Right hindlimb (tissue), 1 donor: ENCODE measurements at regions not wholly inside any gene's neighbourhood (a gene's known extent, or its start where the extent isn't known, plus 50 kb on each side); places are given as distances from the start of the nearest gene placed in this dataset.

ENCODE experiments used
- DNase-seq: peaks from one replicate; pipeline ENCODE4 v3.0.0-alpha.2; 2018

GRCh38 chr18:55119434-55119833 lies 160.2 kb upstream of the CCDC68 start:
- no peak for DNase-seq

DNA sequence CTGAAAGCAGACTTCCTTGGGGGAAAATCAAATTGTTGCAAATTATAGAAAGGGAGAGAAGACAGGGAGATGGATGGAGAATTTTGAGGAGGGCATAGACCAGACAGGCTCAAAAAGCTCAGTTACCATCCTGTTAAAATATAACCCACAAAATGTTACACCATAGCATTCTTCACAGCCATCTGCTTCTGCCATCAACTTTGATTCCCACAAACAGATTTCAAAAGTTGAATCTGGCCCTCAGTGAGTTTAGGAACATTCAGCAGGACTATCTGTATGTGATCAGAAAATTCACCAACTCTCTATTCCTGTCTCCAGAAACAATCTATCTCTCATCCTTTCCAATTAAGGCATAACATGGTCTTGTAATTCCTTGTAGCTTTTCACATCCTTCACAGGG lies 159.8 kb upstream of the CCDC68 start:
- no peak for DNase-seq

GRCh38 chr18:55116863-55117262 lies 157.6 kb upstream of the CCDC68 start:
- DNase-seq = no peak

- no peak for DNase-seq
Measured at GRCh38 chr18:55115606-55116005, 156.3 kb upstream of the CCDC68 start.

GRCh38 chr18:55114876-55115275 lies 155.6 kb upstream of the CCDC68 start:
- no peak for DNase-seq

DNA sequence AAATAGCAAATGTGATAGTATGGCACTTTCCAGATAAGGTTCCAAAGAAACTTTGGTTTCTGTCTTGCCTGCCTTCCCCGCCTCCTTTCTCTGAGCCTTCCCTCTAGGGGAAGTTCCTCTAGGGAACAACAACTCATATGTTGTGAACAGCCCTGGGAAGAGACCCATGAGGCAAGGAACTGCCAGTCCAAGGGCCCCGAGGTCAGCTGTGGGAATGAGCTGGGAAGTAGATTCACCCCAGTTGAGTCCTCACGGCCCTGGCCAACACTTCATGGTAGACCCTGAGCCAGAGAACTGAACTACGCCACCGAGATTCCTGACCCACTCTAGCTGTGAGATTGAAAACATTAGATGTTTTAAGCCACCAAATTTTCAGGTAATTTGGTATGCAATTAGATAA lies 154.5 kb upstream of the CCDC68 start:
- DNase-seq = no peak

GRCh38 chr18:55111271-55111670 lies 152.0 kb upstream of the CCDC68 start:
- DNase-seq = no peak

DNA sequence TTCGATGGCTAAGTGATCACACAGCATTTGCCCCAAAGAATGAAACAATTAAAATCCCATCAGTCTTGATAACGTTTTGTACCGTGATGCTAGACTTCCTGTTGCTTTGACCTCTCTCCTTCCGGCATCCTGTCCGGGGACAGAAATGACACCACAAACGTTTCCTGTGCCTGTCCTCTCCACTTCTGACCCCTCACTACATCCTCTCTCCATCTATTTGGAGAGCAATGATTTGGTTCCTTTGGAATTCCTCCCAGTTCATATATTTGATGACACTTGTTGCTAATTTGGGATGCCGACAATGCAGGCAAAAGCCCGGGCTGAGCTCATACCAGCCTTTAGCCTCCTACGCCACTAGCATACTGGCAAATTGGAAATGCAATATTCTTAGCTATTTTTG lies 151.2 kb upstream of the CCDC68 start:
- DNase-seq = no peak

DNA sequence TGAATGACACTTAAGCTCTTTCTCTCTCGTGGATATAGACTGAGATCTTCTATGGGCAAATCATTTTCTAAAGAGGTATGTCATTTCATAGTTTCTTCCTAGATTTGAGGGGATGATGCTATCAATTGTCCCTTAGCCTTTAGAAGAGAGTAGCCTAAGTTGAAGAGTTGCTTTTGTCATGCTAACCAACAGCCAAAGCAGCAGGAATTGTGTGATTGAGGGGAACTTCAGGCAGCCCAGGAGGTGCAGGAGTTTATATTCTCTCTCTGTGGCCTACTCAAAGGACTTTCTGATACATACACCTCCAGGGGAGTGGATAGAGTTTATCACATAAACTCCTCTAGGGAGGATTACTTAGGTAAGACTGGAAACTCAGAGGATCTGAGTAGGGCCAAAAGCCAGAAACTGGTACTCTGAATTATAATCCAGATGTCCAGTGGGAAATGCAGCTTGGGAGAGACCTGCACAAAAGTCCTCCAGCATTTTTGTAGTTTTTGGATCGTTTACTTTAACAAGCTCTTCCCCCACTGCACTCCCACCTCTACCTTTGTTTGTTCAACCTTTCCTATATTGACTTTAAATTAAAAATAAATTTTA lies 150.7 kb upstream of the CCDC68 start:
- DNase-seq = no peak

DNA sequence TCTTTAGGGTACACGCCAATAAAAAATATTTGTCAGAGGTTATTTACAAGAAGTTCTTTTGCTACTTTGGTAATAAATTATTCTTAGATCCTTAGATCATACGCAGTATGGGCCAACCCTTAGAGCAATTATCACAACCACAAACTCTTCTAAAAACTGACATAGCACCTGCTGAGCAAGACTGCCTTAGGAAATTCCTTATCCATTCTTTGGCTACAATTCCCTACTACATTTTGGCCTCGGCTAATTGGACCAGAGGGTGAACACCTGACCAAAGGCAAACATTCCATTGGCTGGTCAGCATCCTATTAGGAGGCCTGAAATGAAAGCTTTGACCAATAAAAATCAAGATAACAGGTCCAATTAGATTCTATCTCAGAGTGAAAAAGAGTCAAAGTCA lies 147.6 kb upstream of the CCDC68 start:
- DNase-seq = no peak

GRCh38 chr18:55106466-55106865 lies 147.2 kb upstream of the CCDC68 start:
- no peak for DNase-seq

GRCh38 chr18:55105873-55106272 lies 146.6 kb upstream of the CCDC68 start:
- DNase-seq = no peak

DNA sequence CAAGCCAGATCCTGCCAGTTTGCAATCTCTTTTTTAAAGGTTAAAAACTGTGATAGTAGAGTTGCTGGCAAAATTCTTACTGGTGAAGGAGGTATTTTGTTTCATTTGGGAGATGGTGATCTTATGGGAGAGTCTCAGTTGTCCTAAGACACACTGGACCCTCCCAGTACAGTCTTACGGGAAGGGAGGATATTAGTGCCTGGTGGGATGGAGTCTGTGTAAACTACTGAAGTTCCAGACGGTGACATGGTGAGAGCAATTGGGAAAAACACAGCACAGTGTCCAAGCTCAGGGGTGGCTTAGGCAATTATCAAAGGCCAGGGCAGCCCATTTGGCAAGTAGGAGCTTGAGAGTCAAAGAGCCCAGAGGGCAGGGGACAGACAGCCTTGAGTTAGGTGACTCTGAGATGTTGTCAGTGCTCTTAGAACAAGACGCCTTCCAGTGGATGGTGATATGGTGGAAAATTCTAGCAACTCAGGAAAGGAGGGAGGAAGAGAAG lies 143.7 kb upstream of the CCDC68 start:
- no peak for DNase-seq

DNA sequence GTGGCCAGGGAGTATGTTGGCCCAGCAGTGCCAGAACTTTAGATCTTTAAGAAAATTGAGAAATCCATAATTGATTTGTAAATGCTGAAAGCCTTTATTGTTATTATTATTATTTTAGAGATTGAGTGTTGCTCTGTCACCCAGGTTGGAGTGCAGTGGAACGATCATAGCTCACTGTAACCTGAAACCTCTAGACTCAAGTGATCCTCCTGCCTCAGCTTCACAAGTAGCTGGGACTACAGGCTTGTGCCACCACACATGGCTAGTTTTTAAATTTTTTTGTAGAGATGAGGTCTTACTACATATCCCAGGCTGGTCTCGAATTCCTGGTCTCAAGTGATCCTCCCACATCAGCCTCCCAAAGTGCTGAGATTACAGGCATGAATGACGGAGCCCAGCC lies 143.2 kb upstream of the CCDC68 start:
- DNase-seq = no peak

DNA sequence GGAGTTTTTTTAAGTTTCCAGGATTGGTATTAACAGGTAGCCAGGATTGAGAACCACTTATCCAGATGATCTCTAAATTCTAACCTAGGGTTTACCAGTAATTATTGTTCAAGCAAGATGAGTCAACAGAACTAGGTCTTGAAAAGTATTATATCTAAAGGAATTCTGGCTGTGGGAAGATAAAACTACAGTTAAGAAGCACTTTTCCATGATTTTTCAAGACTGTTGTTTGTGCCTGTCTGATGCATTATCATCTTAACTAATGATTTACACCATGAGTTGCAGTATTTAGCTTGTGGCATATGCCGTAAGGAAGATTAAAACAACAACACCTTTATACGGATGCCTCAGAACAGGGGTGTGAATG lies 142.2 kb upstream of the CCDC68 start:
- no peak for DNase-seq

DNA sequence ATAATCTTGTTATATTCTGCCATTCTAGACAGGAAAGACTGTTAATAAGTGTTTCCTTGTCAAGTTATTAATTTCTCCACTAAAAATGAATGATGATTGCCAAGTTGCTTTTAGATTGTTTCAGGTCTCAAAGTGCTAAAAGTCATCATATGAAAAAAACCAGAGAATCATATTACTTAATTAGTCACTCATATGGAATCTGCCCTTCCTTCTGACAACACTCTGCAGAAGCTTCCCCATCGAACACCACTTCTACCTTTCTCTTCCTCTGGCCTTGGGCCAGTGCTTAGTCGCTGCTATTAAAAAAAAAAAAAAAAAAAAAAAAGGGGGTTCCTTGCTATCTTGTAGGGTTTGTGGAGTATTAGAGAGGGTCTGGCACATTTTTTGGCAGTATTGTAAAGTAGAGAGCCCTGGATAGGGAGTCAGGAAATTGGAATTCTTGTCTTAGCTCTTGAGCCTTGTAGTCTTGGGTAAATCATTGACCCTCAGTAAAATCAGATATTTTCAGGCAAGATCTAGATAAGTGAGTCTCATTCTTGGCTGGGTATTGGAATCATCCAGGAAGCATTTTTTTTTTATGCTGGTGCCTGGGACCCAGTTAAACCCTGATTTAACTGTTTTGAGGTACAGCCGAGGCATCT lies 141.7 kb upstream of the CCDC68 start:
- no peak for DNase-seq

- no peak for DNase-seq
Measured at GRCh38 chr18:55097456-55098170, 138.4 kb upstream of the CCDC68 start.

DNA sequence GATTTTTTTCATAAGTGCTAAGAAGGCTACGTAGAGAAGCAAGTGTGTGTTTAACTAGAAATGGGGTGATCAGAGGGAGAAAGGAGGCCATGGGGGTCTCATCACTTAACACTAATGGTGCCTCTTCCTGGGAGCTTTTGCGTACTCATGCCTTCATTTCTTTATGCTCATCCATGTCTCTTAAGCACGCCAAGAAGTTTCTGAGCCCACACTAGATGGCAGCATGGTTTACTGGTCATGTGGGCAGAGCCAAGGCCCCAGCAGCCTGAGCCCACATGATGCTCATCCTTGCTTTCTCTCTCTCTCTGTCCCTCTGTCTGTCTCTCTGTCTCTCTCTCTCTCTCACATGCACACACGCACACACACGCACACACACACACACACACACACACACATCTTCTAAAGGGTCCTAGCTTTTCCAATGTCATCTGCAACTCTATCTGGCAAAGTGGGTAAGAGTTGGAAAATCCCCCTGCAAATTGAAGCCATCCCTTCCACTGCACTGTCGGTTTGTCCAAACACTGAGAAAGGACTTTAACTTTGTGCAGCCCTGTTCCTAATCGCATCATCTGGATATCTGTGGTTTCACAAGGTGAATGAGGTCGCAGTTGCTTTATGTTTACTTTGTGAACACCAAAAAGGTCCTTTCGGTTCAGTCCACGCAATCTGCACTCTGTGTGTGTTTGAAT lies 137.1 kb upstream of the CCDC68 start:
- DNase-seq = peak; percentile 51

- DNase-seq = no peak
Measured at GRCh38 chr18:55095584-55095983, 136.3 kb upstream of the CCDC68 start.

DNA sequence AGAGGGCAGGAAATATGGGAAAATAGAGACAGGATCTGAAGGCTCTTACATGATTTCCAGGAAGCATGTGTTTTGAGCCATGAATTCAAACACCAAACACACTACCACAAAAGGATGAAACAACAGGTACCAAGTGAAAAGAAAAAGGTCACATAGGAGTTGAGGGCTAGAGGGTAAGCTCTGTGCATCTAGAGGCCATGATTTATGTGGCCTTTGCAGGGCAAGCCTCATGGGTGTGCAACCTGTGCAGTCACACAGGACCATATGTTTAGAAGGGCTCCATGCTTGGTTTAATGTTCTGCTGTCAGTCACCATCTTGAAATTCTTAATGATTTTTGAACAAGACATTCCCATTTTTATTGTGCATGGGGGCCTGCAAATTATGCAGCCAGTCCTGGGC lies 134.5 kb upstream of the CCDC68 start:
- DNase-seq = no peak

DNA sequence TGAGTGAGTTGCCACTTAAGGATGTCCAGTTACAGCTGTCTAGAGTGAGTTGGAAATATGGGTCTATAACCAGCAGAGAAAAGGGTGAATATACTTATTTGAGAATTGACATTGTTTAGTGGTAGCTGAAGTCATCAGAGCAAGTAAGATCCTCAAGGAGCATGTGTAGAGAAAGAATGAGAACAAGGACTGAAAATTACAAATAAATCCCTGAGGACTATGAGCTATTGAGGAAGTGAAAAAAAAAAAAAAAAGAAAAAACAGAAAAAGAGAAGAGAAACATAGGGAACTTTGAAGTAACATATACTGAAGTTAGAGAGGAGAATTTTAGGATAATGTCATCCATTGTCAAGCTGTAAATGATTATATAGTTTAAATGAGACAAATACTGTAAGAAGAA lies 134.0 kb upstream of the CCDC68 start:
- DNase-seq = no peak

- DNase-seq = no peak
Measured at GRCh38 chr18:55092166-55092565, 132.9 kb upstream of the CCDC68 start.

GRCh38 chr18:55090564-55091188 lies 131.4 kb upstream of the CCDC68 start:
- no peak for DNase-seq
